WTC11 (cell line): ENCODE measurements at regions not wholly inside any gene's neighbourhood (a gene's known extent, or its start where the extent isn't known, plus 50 kb on each side); places are given as distances from the start of the nearest gene placed in this dataset.

Source experiments
- ATAC-seq: fragments of 200-7000 bp; cut with Tn5 transposase; 2 replicates; pipeline ENCODE4 v1.10.0; 2021; ENCODE audit warnings: mild to moderate bottlenecking, moderate library complexity
- CTCF ChIA-PET: fragments of 300-600 bp; sonication (Branson Sonifier 250); formaldehyde crosslinking; loops from one replicate; lab custom pipeline; 2021; ENCODE audit warnings: antibody characterized with exemption; lab: Charles Lee
- POLR2A ChIA-PET: fragments of 350-600 bp; sonication (Branson Sonifier 250); formaldehyde crosslinking; loops from one replicate; lab custom pipeline; 2021; ENCODE audit warnings: antibody characterized with exemption; lab: Charles Lee
- DNase-seq: peaks from one replicate; pipeline ENCODE4 v3.0.0; 2021; ENCODE audit warnings: low spot score
- H3K27ac Mint-ChIP-seq: 2 replicates; pipeline ENCODE4 v1.8.0; 2021; ENCODE audit warnings: mixed read lengths
- H3K27me3 Mint-ChIP-seq: 2 replicates; pipeline ENCODE4 v1.8.0; 2021; ENCODE audit warnings: low read depth, mild to moderate bottlenecking, moderate library complexity, mixed read lengths
- H3K36me3 Mint-ChIP-seq: 2 replicates; pipeline ENCODE4 v1.8.0; 2021; ENCODE audit warnings: mixed read lengths
- H3K4me1 Mint-ChIP-seq: 2 replicates; pipeline ENCODE4 v1.8.0; 2022; ENCODE audit warnings: mixed read lengths
- H3K4me3 Mint-ChIP-seq: 2 replicates; pipeline ENCODE4 v1.8.0; 2021; ENCODE audit warnings: mild to moderate bottlenecking, moderate library complexity, mixed read lengths
- H3K9me3 Mint-ChIP-seq: 2 replicates; pipeline ENCODE4 v1.8.0; 2021; ENCODE audit warnings: mixed read lengths
- ARID4B ChIP-seq: sonication (generic); formaldehyde crosslinking; IDR thresholded peaks from 2 replicates; pipeline ENCODE4 v1.8.0; 2023; ENCODE audit warnings: missing genetic modification reagents, mild to moderate bottlenecking, borderline replicate concordance
- E2F5 ChIP-seq: sonication (generic); formaldehyde crosslinking; IDR thresholded peaks from 2 replicates; pipeline ENCODE4 v1.8.1; 2022; ENCODE audit warnings: mild to moderate bottlenecking, moderate library complexity, missing genetic modification reagents
- NR1H2 ChIP-seq: sonication (generic); formaldehyde crosslinking; IDR thresholded peaks from 2 replicates; pipeline ENCODE4 v1.9.0; 2021; ENCODE audit warnings: mild to moderate bottlenecking, moderate library complexity, missing genetic modification reagents
- NR3C1 ChIP-seq: sonication (generic); formaldehyde crosslinking; conservative IDR thresholded peaks from 2 replicates; pipeline ENCODE4 v1.8.1; 2023; ENCODE audit warnings: low read depth, mild to moderate bottlenecking, missing genetic modification reagents
- PRDM15 ChIP-seq: sonication (generic); formaldehyde crosslinking; IDR thresholded peaks from 2 replicates; pipeline ENCODE4 v1.8.0; 2022; ENCODE audit warnings: missing genetic modification reagents
- ZBTB43 ChIP-seq: sonication (generic); formaldehyde crosslinking; IDR thresholded peaks from 2 replicates; pipeline ENCODE4 v1.8.1; 2023; ENCODE audit warnings: mild to moderate bottlenecking, missing genetic modification reagents
- ZMAT4 ChIP-seq: fragments of 250-450 bp; sonication (Bioruptor Pico); IDR thresholded peaks from 2 replicates; pipeline ENCODE4 v1.9.0; 2021; ENCODE audit warnings: mild to moderate bottlenecking
- ZNF121 ChIP-seq: sonication (generic); formaldehyde crosslinking; IDR thresholded peaks from 2 replicates; pipeline ENCODE4 v1.8.0; 2023; ENCODE audit warnings: missing genetic modification reagents
- ZNF219 ChIP-seq: sonication (generic); formaldehyde crosslinking; IDR thresholded peaks from 2 replicates; pipeline ENCODE4 v1.8.0; 2023; ENCODE audit warnings: missing genetic modification reagents, mild to moderate bottlenecking, borderline replicate concordance
- ZNF232 ChIP-seq: sonication (generic); formaldehyde crosslinking; IDR thresholded peaks from 2 replicates; pipeline ENCODE4 v1.8.0; 2022; ENCODE audit warnings: mild to moderate bottlenecking, missing genetic modification reagents

- TF ChIP-seq PRDM15 (CRISPR knock-in tag) = no peak
- no peak for TF ChIP-seq E2F5
- TF ChIP-seq, all 79 proteins: peak for 0
These were observed 103.8 kb upstream of the SPATA13 start (continued) for GRCh38 chr13:24056616-24057137.

GRCh38 chr13:24060993-24061392, 99.5 kb upstream of the SPATA13 start:
- no peaks in the 10 kb centered on the region for H3K36me3 Mint-ChIP-seq
- peaks cover 4% of the 10 kb centered on the region; the same call in 1 of the 2 replicates for H3K9me3 Mint-ChIP-seq
- no peak overlapping the region for H3K4me3 Mint-ChIP-seq
- ChIA-PET CTCF (interaction anchor here (1.7 to 1.8 kb wide), 2 partner anchors 8 to 168 kb away, joined by 6 to 7 read pairs; no protein-coding TSS in a partner anchor), POLR2A (no interaction called here)
- no peak for DNase-seq
- no peaks in the 10 kb centered on the region for H3K27me3 Mint-ChIP-seq
- no peak for TF ChIP-seq NR1H2 (CRISPR knock-in tag)
- peak; percentile 23; the same call in 1 of the 2 replicates for TF ChIP-seq ZNF121
- H3K4me1 Mint-ChIP-seq = peaks cover 12% of the 10 kb centered on the region
- ATAC-seq = no peak
- no peak overlapping the region for H3K27ac Mint-ChIP-seq

- Mint-ChIP-seq H3K9me3 (peaks cover 8% of the 10 kb centered on the region; the same call in 1 of the 2 replicates), H3K36me3 (no peaks in the 10 kb centered on the region), H3K4me1 (peaks cover 25% of the 10 kb centered on the region), H3K4me3 (no peak overlapping the region), H3K27me3 (no peaks in the 10 kb centered on the region), H3K27ac (no peak overlapping the region)
- ChIA-PET POLR2A (no interaction called here), CTCF (interaction anchor here (0.8 kb wide), 1 partner anchor 10 kb away, joined by 5 read pairs; no protein-coding TSS in a partner anchor)
- no peak for TF ChIP-seq ZNF219 (CRISPR knock-in tag)
- no peak for TF ChIP-seq ZBTB43 (CRISPR knock-in tag)
- no peak for TF ChIP-seq NR3C1 (CRISPR knock-in tag)
- TF ChIP-seq ZMAT4 (CRISPR knock-in tag) = no peak
- TF ChIP-seq ZNF121 = no peak
- TF ChIP-seq ARID4B (CRISPR knock-in tag) = no peak
- no peak for TF ChIP-seq ZNF232 (CRISPR knock-in tag)
- ATAC-seq (no peak), DNase-seq (no peak)
These were observed 97.1 kb upstream of the SPATA13 start for GRCh38 chr13:24063281-24063877.
